ENCODE measurements at regions not wholly inside any gene's neighbourhood (a gene's known extent, or its start where the extent isn't known, plus 50 kb on each side); places are given as distances from the start of the nearest gene placed in this dataset.

GRCh38 chr13:112639521-112639920 is 50.3 kb upstream of the ATP11A start:
- no peak for TF ChIP-seq POLR2AphosphoS5 (IDR thresholded peaks at IDR 0.05)
- no peak for TF ChIP-seq POLR2A (IDR thresholded peaks at IDR 0.05)
- no peak for TF ChIP-seq CTCF (IDR thresholded peaks at IDR 0.05 in 8 of 11, conservative IDR thresholded peaks at IDR 0.05 in 3 of 11)
- Histone ChIP-seq H3K4me3 (no peak overlapping the region), H3K36me3 (no peaks in the 10 kb centered on the region), H3K9me3 (no peaks in the 10 kb centered on the region), H3K4me1 (peaks cover 0 to 16% (median 8%) of the 10 kb centered on the region in 6 donors), H3K27ac (no peak overlapping the region), H3K27me3 (replicated peaks in 1 of 7) (peaks cover 0 to 76% (median 17%) of the 10 kb centered on the region in 7 donors)
- intact Hi-C loops (cut with DNase I; ENCODE audit: low total_unique reads), result no loop called here
- WGBS, 5 donors, result 53 to 67% (median 63%) methylated on average over 5 of the region's 5 CpGs
- DNase-seq, result peak; percentile 23

- intact Hi-C loops (cut with DNase I; ENCODE audit: low total_unique reads), result no loop called here
- Histone ChIP-seq H3K4me3 (no peak overlapping the region), H3K9me3 (no peaks in the 10 kb centered on the region), H3K27me3 (replicated peaks in 1 of 7) (peaks cover 0 to 82% (median 17%) of the 10 kb centered on the region in 7 donors), H3K36me3 (no peaks in the 10 kb centered on the region), H3K4me1 (peaks cover 0 to 16% (median 8%) of the 10 kb centered on the region in 6 donors), H3K27ac (no peak overlapping the region)
- TF ChIP-seq CTCF (IDR thresholded peaks at IDR 0.05 in 8 of 11, conservative IDR thresholded peaks at IDR 0.05 in 3 of 11), result no peak
- TF ChIP-seq POLR2A (IDR thresholded peaks at IDR 0.05), result no peak
- TF ChIP-seq POLR2AphosphoS5 (IDR thresholded peaks at IDR 0.05), result no peak
- 51 to 58% (median 54%) methylated on average over 10 of the region's 10 CpGs for WGBS, 5 donors
- peak; percentile 44 for DNase-seq
These were observed 50.9 kb upstream of the ATP11A start for GRCh38 chr13:112638919-112639318.

GRCh38 chr13:112638157-112638750 is 50.3 kb upstream of the TUBGCP3 start:
- peak; percentile 54 for DNase-seq
- intact Hi-C loops (cut with DNase I; ENCODE audit: low total_unique reads), result no loop called here
- WGBS, 5 donors, result 76 to 82% (median 82%) methylated on average over 24 of the region's 24 CpGs

More at GRCh38 chr13:112638157-112638750, 50.3 kb upstream of the TUBGCP3 start:
- Histone ChIP-seq H3K9me3 (no peaks in the 10 kb centered on the region), H3K36me3 (no peaks in the 10 kb centered on the region), H3K4me3 (no peak overlapping the region), H3K27ac (no peak overlapping the region), H3K27me3 (replicated peaks in 1 of 7) (peaks cover 0 to 84% (median 17%) of the 10 kb centered on the region in 7 donors), H3K4me1 (peaks cover 0 to 16% (median 8%) of the 10 kb centered on the region in 6 donors)
- TF ChIP-seq CTCF (IDR thresholded peaks at IDR 0.05 in 8 of 11, conservative IDR thresholded peaks at IDR 0.05 in 3 of 11) (no peak), POLR2A (IDR thresholded peaks at IDR 0.05) (no peak), POLR2AphosphoS5 (IDR thresholded peaks at IDR 0.05) (no peak)

Data from spleen (tissue), 11 donors.